Sigmoid colon (tissue), 4 donors: ENCODE measurements at regions not wholly inside any gene's neighbourhood (a gene's known extent, or its start where the extent isn't known, plus 50 kb on each side); places are given as distances from the start of the nearest gene placed in this dataset.

Experiments
- POLR2A ChIP-seq, 2 donors: fragments of 450-650 bp; IDR thresholded peaks; one replicate each; pipeline ENCODE4 v1.6.1; 2016; ENCODE audit warnings: antibody characterized with exemption in 2 of 2, mild to moderate bottlenecking in 2 of 2, moderate library complexity in 2 of 2
- POLR2AphosphoS5 ChIP-seq, 4 donors: sonication (generic); formaldehyde crosslinking; IDR thresholded peaks; one replicate each; pipeline ENCODE4 v1.6.1; 2017; ENCODE audit warnings: antibody characterized with exemption in 4 of 4
- TF ChIP-seq, protein P1 (sequence below), 4 experiments: fragments of 450-650 bp in 3 of 4; fragments of 200-600 bp in 1 of 4; IDR thresholded peaks; one replicate each; pipeline ENCODE4 v1.5.1; 2016 to 2019; ENCODE audit warnings: antibody characterized with exemption in 4 of 4, mild to moderate bottlenecking in 3 of 4, moderate library complexity in 2 of 4

DNA sequence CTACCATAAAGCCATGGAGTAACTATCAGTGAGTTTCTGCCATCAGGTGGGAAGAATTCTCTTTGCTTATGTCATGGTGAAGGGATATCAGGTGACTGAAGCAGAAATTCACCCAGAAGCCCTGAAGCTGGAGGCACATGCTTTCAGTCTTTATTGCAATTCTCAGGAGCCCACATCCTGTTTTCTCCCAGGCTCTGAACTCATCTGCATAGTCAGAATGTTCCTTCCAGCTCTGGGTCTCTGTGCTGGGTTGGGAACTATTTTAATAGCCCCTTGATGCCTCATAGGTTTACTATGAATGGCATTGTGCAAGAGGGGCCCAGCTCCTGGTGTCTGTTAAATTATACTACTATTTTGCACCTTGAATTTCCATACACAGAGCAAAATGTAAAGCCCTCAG lies 198.4 kb upstream of the SOX9 start:
- TF ChIP-seq POLR2A (IDR thresholded peaks at IDR 0.05) (no peak), POLR2AphosphoS5 (IDR thresholded peaks at IDR 0.05) (no peak)
- TF ChIP-seq, protein P1, sequence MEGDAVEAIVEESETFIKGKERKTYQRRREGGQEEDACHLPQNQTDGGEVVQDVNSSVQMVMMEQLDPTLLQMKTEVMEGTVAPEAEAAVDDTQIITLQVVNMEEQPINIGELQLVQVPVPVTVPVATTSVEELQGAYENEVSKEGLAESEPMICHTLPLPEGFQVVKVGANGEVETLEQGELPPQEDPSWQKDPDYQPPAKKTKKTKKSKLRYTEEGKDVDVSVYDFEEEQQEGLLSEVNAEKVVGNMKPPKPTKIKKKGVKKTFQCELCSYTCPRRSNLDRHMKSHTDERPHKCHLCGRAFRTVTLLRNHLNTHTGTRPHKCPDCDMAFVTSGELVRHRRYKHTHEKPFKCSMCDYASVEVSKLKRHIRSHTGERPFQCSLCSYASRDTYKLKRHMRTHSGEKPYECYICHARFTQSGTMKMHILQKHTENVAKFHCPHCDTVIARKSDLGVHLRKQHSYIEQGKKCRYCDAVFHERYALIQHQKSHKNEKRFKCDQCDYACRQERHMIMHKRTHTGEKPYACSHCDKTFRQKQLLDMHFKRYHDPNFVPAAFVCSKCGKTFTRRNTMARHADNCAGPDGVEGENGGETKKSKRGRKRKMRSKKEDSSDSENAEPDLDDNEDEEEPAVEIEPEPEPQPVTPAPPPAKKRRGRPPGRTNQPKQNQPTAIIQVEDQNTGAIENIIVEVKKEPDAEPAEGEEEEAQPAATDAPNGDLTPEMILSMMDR (IDR thresholded peaks at IDR 0.05): no peak
